DMS153 treated with DMSO at 0.1 percent for 48 hours (cell line): ENCODE measurements at regions not wholly inside any gene's neighbourhood (a gene's known extent, or its start where the extent isn't known, plus 50 kb on each side); places are given as distances from the start of the nearest gene placed in this dataset.

Source experiments
- DNase-seq: peaks from one replicate; lab custom pipeline; 2025; ENCODE audit not compliant: unreplicated experiment; lab: John Stamatoyannopoulos, UW

- DNase-seq = no peak
Measured at GRCh38 chr11:90407350-90407749, 184.5 kb upstream of the CHORDC1 start.

- DNase-seq = no peak
Measured at GRCh38 chr11:90392692-90393091, 169.8 kb upstream of the CHORDC1 start.

- DNase-seq = no peak
Measured at GRCh38 chr11:90391756-90392155, 168.9 kb upstream of the CHORDC1 start.

GRCh38 chr11:90380206-90380605, 157.4 kb upstream of the CHORDC1 start:
- DNase-seq = no peak

GRCh38 chr11:90373971-90374370, 151.1 kb upstream of the CHORDC1 start:
- DNase-seq = no peak

GRCh38 chr11:90364527-90364926, 141.7 kb upstream of the CHORDC1 start:
- DNase-seq = no peak

GRCh38 chr11:90363739-90364138, 140.9 kb upstream of the CHORDC1 start:
- DNase-seq = no peak

GRCh38 chr11:90355200-90355599, 132.4 kb upstream of the CHORDC1 start:
- no peak for DNase-seq

GRCh38 chr11:90349731-90350130, 126.9 kb upstream of the CHORDC1 start:
- DNase-seq = no peak

- DNase-seq = no peak
Measured at GRCh38 chr11:90344546-90344945, 121.7 kb upstream of the CHORDC1 start.

- no peak for DNase-seq
Measured at GRCh38 chr11:90343673-90344072, 120.8 kb upstream of the CHORDC1 start.

GRCh38 chr11:90341986-90342385, 119.1 kb upstream of the CHORDC1 start:
- no peak for DNase-seq

- DNase-seq = no peak
Measured at GRCh38 chr11:90332415-90332814, 109.6 kb upstream of the CHORDC1 start.

- DNase-seq = no peak
Measured at GRCh38 chr11:90330632-90331031, 107.8 kb upstream of the CHORDC1 start.

GRCh38 chr11:90329043-90329442, 106.2 kb upstream of the CHORDC1 start:
- DNase-seq = no peak

- DNase-seq = no peak
Measured at GRCh38 chr11:90326647-90327046, 103.8 kb upstream of the CHORDC1 start.

GRCh38 chr11:90323289-90323688, 100.4 kb upstream of the CHORDC1 start:
- DNase-seq = no peak

GRCh38 chr11:90321018-90321417, 98.2 kb upstream of the CHORDC1 start:
- no peak for DNase-seq

GRCh38 chr11:90318651-90319050, 95.8 kb upstream of the CHORDC1 start:
- no peak for DNase-seq

GRCh38 chr11:90310210-90310609, 87.4 kb upstream of the CHORDC1 start:
- no peak for DNase-seq

GRCh38 chr11:90309693-90310092, 86.8 kb upstream of the CHORDC1 start:
- no peak for DNase-seq

- no peak for DNase-seq
Measured at GRCh38 chr11:90294526-90294925, 71.7 kb upstream of the CHORDC1 start.

- DNase-seq = no peak
Measured at GRCh38 chr11:90294091-90294490, 71.2 kb upstream of the CHORDC1 start.
